GM20000 (cell line): ENCODE measurements at regions not wholly inside any gene's neighbourhood (a gene's known extent, or its start where the extent isn't known, plus 50 kb on each side); places are given as distances from the start of the nearest gene placed in this dataset.
"Not testable (repeated sequence)": the region's sequence is repeated elsewhere in the genome, so short reads cannot be mapped to it uniquely, and the experiment has no call there.

Experiments
- DNase-seq: peaks from one replicate; pipeline ENCODE4 v3.0.0; 2012; ENCODE audit warnings: low spot score
- TF ChIP-seq, protein P1 (sequence below): IDR thresholded peaks from 2 replicates; pipeline ENCODE4 v1.5.1; 2012; ENCODE audit warnings: mild to moderate bottlenecking, control low read depth; ENCODE audit errors: extremely low read depth, missing control alignments

DNA sequence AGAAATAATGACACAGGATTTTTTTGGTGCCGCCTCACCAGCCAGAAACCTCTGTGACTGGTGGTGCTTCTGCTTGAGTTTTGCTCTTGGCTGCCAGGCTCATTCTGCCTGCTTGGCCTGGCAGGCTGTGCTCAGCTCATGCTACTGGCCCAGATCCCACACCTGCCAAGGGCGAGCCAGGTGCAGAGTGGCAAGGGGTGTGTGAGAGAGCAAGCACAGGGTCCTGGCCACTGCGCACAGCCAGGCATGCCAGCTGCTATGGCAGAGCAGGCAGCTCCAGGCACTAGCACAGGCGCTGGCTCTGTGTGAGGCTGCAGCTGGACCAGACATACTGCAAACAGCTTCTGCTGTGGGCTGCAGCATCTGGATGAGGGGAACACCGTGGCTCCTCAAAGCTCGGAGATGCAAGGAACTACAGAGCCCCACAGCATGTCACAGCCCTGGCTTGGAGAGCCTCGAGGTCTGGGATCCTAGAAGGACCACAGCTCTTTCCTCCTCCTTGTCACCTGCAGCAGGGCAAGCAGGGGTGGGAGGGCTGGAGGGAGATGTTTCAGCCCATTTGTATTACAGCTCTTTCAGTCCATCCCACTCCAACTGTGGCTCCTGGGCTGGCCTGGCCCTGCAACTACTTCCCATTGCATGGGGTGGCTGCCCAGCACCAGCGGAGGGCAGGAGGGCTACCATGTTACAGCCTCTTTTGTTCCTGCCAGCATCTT is 313.4 kb upstream of the SEMA3C start:
- no peak for DNase-seq
- TF ChIP-seq, protein P1, sequence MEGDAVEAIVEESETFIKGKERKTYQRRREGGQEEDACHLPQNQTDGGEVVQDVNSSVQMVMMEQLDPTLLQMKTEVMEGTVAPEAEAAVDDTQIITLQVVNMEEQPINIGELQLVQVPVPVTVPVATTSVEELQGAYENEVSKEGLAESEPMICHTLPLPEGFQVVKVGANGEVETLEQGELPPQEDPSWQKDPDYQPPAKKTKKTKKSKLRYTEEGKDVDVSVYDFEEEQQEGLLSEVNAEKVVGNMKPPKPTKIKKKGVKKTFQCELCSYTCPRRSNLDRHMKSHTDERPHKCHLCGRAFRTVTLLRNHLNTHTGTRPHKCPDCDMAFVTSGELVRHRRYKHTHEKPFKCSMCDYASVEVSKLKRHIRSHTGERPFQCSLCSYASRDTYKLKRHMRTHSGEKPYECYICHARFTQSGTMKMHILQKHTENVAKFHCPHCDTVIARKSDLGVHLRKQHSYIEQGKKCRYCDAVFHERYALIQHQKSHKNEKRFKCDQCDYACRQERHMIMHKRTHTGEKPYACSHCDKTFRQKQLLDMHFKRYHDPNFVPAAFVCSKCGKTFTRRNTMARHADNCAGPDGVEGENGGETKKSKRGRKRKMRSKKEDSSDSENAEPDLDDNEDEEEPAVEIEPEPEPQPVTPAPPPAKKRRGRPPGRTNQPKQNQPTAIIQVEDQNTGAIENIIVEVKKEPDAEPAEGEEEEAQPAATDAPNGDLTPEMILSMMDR = no peak

DNA sequence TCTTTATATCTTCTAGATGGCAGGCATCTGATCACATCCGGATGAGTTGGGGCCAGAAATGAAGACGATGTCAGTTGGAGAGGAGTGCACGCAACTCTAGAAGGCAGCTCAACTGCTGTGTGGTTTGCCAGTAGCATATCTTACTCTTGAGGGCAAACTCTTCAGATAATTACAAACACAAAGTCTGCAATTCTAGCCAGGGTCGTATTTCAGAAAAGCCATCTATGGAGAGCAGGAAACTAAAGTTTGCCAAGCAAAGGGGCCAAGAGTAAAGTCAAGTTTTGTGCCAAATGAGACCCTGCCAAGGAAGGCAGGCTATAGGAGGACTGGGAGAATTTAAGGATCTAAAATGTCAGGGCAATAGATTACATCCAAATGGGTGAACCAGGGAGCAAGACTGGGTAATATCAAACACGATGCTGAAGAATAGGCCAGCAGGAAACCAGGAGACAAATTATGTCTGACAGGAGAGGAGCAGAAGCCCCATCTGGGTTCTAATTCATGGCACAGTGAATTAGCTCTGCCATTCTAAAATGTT is 312.5 kb upstream of the SEMA3C start:
- TF ChIP-seq, protein P1 = no peak
- DNase-seq = no peak

DNA sequence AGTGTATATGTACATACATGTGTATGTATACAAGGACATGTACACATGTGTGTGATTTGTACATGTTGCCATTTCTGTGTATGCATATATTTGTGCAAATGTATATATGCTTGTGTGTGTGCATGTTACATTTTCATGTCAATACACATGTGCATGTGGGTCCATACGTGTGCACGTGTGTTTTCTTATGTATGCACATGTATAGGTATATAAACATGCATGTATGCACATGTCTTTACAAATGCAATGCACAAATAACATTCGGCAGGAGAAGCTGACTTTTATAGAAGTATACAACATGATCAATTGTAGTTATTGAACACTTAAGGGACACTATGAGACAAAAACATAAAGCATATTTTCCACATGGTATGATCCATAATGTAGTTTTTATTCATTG is 307.4 kb upstream of the SEMA3C start:
- DNase-seq = no peak
- TF ChIP-seq, protein P1 = no peak

DNA sequence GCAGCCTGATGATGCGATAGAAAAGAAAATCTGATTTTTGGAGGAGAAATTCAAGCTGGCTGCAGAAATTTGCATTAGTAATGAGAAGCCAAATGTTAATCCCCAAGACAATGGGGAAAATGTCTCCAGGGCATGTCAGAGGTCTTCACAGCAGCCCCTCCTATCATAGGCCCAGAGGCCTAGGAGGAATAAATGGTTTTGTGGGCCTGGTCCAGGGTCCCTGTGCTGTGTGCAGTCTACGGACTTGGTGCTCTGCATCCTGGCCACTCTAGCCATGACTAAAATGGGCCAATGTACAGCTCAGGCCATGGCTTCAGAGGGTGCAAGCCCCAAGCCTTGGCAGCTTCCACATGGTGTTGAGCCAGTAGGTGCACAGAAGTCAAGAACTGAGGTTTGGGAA is 303.8 kb upstream of the SEMA3C start:
- not testable (repeated sequence) for DNase-seq

DNA sequence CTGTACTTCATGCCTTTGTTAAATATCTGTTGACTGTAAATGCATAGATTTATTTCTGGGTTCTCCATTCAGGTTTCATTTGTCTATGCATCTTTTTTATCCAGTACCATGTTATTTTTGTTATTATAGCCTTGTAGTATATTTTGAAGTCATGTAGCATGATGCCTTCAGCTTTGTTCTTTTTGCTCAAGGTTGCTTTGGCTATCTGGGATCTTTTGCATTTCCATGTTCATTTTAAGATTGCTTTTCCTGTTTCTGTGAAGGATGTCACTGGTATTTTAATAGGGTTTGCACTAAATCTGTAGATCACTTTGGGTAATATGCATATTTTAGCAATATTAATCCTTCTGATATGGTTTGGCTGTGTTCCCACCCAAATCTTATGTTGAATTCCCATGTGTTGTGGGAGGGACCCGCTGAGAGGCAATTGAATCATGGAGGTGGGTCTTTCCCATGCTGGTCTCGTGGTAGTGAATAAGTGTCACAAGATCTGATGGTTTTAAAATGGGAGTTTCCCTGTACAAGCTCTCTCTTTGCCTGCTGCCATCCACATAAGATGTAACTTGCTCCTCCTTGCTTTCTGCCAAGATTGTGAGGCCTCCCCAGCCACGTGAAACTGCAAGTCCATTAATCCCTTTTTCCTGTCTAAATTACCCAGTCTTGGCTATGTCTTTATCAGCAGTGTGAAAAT is 302.8 kb upstream of the SEMA3C start:
- no peak for DNase-seq
- TF ChIP-seq, protein P1 = no peak

DNA sequence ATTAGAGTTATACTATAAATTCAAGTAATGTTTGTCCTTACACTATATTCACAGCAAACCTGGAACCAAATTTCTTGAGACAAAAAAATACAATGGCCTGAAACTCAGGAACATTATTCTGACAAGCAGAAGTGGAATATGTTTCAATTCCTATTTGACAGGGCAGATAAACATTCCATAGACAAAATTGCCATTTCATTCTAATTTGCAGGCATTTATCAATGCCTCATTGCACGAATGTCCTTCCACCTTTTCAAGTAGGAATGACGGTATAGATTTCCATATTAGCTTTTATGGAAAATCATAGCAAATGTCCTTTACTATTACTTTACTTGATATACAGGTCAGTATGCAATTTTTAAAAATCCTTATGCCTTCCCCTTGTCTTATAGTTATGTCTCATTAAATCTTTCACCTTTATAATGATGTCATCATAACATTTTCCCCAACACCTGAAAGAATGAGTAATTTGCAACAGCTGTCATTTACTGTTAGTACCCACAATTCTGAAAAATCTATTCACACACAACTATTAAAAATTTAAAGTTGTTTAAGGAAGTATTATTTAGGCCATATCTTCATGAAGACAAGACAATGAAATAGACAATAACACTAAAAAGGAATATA is 299.7 kb upstream of the SEMA3C start:
- TF ChIP-seq, protein P1 = no peak

DNA sequence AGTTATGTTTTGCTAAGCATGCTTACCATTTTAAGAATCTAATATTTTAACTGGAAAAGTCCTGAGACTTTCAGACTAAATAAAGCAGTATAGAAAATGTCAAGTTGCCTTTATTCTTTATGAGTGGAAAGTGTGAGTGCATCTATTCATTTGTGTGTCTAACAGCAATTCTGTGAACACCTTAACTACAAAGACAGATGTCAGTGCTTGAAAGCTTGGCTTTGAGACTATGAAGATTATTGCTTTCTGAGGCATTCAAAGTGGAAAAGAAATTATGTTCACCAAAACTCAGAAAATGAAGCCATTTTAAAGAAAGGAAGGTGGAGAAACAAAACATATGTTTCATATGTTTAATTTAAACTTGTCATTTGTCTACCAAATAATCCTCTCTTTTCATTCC is 294.5 kb upstream of the SEMA3C start:
- TF ChIP-seq, protein P1 = no peak
- DNase-seq = no peak

More for the DNA sequence above, 299.7 kb upstream of the SEMA3C start:
- no peak for DNase-seq
